Subcutaneous abdominal adipose tissue (tissue), 5 donors: ENCODE measurements at regions not wholly inside any gene's neighbourhood (a gene's known extent, or its start where the extent isn't known, plus 50 kb on each side); places are given as distances from the start of the nearest gene placed in this dataset.
"Not testable (repeated sequence)": the region's sequence is repeated elsewhere in the genome, so short reads cannot be mapped to it uniquely, and the experiment has no call there.

ENCODE experiments used
- H3K27ac ChIP-seq: one replicate; pipeline ENCODE4 v1.7.0; 2013; ENCODE audit warnings: low read depth, mild to moderate bottlenecking, inconsistent platforms, low read length, moderate library complexity
- H3K27me3 ChIP-seq, 5 donors: one replicate each; pipeline ENCODE4 v1.7.0; 2013; ENCODE audit warnings: low read length in 5 of 5, inconsistent platforms in 1 of 5; ENCODE audit not compliant: control insufficient read depth in 5 of 5, insufficient read depth in 4 of 5
- H3K36me3 ChIP-seq, 5 donors: one replicate each; pipeline ENCODE4 v1.7.0; 2013; ENCODE audit warnings: low read length in 5 of 5; ENCODE audit not compliant: control insufficient read depth in 5 of 5, insufficient read depth in 5 of 5
- H3K4me1 ChIP-seq, 5 donors: one replicate each; pipeline ENCODE4 v1.7.0; 2013; ENCODE audit warnings: low read length in 5 of 5, mild to moderate bottlenecking in 3 of 5, moderate library complexity in 1 of 5; ENCODE audit not compliant: control insufficient read depth in 5 of 5, insufficient read depth in 5 of 5
- H3K4me3 ChIP-seq, 5 donors: one replicate each; pipeline ENCODE4 v1.7.0; 2013; ENCODE audit warnings: low read length in 5 of 5, low read depth in 1 of 5
- H3K9ac ChIP-seq, 5 donors: one replicate each; pipeline ENCODE4 v1.7.0; 2013; ENCODE audit warnings: low read length in 5 of 5, mild to moderate bottlenecking in 4 of 5, moderate library complexity in 3 of 5
- H3K9me3 ChIP-seq, 5 donors: one replicate each; pipeline ENCODE4 v1.7.0; 2013; ENCODE audit warnings: low read length in 5 of 5; ENCODE audit not compliant: control insufficient read depth in 5 of 5
- donor health status: healthy.
- donor health status: healthy.
- donor health status: healthy.
- donor health status: healthy.
- donor health status: healthy.

DNA sequence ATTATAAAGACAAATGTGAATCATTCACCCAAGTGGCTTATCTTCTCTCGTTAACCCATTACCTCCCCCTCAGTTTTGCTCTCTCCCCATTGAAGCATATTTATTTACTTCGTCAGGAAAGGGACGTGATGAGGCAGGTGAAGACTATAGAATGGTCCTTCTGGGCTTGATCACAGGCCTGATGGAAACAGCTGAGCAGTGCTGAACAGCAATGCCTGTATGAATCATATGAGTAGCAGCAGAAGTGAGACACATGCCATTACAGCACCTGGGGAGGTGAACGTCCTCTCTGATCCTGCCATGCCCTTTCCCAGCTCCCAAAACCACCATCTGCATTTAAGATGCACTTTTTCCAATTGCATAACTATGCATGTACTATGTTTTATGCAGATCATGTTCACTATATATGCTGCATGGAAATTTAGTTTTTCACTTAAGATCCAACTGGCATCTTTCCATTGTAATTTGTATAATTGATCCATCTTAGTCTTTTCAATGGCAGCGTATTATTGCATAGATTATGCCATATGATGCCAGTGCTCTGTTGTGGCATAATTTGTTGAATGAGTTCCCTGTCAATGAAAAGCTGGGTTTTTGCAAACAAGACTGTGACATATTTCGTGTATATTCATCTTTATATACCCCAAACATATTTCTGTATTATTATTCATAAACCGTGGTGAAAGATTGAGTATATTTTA, 105.3 kb downstream of the CXCL12 start:
- H3K27ac ChIP-seq, result no peak overlapping the region
- peaks cover 7 to 23% (median 17%) of the 10 kb centered on the region in 5 donors for H3K4me1 ChIP-seq
- H3K9ac ChIP-seq, result no peak overlapping the region
- no peaks in the 10 kb centered on the region for H3K36me3 ChIP-seq
- H3K4me3 ChIP-seq, result no peak overlapping the region
- H3K9me3 ChIP-seq, result peaks cover 0 to 3% (median 0%) of the 10 kb centered on the region in 5 donors
- no peaks in the 10 kb centered on the region for H3K27me3 ChIP-seq

DNA sequence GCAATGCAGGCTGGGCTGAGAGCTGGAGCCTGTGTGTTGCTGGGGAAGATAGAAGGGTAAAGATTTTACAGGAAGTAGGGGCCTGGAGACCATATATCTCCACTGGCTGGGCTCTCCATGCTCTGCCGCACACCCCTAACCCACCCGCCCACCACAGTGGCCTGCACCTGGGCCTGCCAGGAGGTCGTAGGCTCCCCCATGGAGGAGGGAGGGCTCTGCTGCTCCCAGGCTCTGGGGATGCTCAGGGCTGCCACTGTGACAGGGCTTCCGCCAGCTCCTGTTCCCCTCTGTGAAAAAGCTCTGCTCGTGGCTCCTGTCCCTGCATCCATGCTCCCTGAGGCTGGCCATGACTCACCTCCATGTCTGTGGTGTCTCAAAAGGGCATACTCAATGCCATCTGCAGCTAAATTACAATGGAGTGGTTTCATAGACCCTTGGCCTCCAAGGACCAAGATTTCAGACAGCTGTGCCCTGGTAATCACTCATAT, 106.0 kb downstream of the CXCL12 start:
- Histone ChIP-seq H3K27ac (no peak overlapping the region), H3K27me3 (no peaks in the 10 kb centered on the region), H3K9me3 (peaks cover 0 to 3% (median 0%) of the 10 kb centered on the region in 5 donors), H3K4me3 (no peak overlapping the region), H3K4me1 (peaks cover 7 to 23% (median 17%) of the 10 kb centered on the region in 5 donors), H3K36me3 (no peaks in the 10 kb centered on the region), H3K9ac (no peak overlapping the region)

DNA sequence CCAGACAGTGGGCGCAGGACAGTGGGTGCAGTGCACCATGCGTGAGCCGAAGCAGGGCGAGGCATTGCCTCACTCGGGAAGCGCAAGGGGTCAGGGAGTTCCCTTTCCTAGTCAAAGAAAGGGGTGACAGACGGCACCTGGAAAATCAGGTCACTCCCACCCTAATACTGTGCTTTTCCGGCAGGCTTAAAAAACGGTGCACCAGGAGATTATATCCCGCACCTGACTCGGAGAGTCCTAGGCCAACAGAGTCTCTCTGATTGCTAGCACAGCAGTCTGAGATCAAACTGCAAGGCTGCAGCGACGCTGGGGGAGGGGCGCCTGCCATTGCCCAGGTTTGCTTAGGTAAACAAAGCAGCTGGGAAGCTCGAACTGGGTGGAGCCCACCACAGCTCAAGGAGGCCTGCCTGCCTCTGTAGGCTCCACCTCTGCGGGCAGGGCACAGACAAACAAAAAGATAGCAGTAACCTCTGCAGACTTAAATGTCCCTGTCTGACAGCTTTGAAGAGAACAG, 116.4 kb downstream of the CXCL12 start:
- not testable (repeated sequence) for H3K9me3 ChIP-seq, H3K4me3 ChIP-seq, H3K27me3 ChIP-seq, H3K27ac ChIP-seq, H3K4me1 ChIP-seq, H3K36me3 ChIP-seq, H3K9ac ChIP-seq

DNA sequence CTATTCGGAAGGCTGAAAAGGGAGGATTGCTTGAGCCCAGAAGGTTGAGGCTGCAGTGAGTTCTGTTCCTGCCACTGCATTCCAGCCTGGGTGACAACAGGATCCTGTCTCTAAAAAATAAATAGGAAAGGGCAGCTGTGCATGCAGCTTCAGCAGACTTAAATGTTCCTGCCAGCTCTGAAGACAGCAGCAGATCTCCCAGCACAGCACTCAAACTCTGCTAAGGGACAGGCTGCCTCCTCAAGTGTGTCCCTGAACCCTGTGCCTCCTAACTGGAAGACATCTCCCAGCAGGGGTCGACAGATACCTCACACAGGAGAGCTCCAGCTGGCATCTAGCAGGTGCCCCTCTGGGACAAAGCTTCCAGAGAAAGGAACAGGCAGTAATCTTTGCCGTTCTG, 117.9 kb downstream of the CXCL12 start:
- H3K27me3 ChIP-seq, result no peaks in the 10 kb centered on the region
- H3K9me3 ChIP-seq, result peaks cover 0 to 7% (median 4%) of the 10 kb centered on the region in 5 donors
- H3K9ac ChIP-seq, result no peak overlapping the region
- H3K4me1 ChIP-seq, result peaks cover 0 to 17% (median 13%) of the 10 kb centered on the region in 5 donors
- H3K36me3 ChIP-seq, result no peaks in the 10 kb centered on the region
- H3K4me3 ChIP-seq, result no peak overlapping the region
- H3K27ac ChIP-seq, result no peak overlapping the region

DNA sequence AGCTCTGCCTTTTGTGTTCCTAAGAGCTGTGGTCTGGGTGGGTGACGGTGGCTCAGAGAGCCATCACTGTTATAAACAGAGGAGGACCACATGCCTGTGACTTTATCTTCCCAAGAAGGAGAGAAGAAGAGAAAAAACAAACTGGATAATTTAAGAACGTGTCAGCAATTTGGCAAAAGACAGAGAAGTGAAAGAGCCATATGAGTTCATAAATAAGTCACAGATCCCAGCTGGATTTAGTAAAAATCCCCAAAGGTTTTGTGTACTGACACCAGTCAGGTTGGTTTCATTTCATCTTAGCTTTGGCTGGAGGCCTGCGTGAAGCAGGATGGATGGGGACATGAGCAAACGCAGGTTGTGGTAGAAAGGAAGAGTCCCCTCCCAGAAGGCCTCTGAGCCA, 120.7 kb downstream of the CXCL12 start:
- H3K4me3 ChIP-seq, result no peak overlapping the region
- H3K4me1 ChIP-seq, result peaks cover 0 to 27% (median 22%) of the 10 kb centered on the region in 5 donors
- H3K9me3 ChIP-seq, result peaks cover 0 to 7% (median 4%) of the 10 kb centered on the region in 5 donors
- H3K36me3 ChIP-seq, result no peaks in the 10 kb centered on the region
- no peak overlapping the region for H3K9ac ChIP-seq
- H3K27ac ChIP-seq, result peak overlapping the region; percentile 31
- H3K27me3 ChIP-seq, result peaks cover 0 to 6% (median 0%) of the 10 kb centered on the region in 5 donors

DNA sequence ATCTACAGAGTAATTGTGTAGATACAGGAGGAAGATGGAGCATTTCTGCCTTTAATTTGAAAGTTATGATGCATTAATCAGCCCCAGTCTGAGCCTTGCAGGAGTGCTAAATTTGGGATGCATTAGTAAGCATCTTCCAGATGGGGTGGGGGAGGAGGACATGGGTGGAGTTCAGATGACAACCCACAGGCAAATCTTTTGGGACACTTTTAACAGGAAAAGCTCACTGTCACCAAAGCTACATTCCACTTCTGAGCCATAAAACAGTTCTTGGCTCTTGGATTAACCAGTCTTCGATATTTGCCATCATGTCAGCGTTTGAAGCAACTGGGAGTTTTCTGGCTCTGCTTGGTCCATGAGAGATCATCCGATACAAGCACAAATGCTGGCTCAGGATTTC, 121.1 kb downstream of the CXCL12 start:
- Histone ChIP-seq H3K9me3 (peaks cover 0 to 7% (median 4%) of the 10 kb centered on the region in 5 donors), H3K27me3 (peaks cover 0 to 6% (median 0%) of the 10 kb centered on the region in 5 donors), H3K9ac (no peak overlapping the region), H3K4me1 (peaks cover 0 to 27% (median 22%) of the 10 kb centered on the region in 5 donors), H3K4me3 (no peak overlapping the region), H3K27ac (peak overlapping the region; percentile 31), H3K36me3 (no peaks in the 10 kb centered on the region)

DNA sequence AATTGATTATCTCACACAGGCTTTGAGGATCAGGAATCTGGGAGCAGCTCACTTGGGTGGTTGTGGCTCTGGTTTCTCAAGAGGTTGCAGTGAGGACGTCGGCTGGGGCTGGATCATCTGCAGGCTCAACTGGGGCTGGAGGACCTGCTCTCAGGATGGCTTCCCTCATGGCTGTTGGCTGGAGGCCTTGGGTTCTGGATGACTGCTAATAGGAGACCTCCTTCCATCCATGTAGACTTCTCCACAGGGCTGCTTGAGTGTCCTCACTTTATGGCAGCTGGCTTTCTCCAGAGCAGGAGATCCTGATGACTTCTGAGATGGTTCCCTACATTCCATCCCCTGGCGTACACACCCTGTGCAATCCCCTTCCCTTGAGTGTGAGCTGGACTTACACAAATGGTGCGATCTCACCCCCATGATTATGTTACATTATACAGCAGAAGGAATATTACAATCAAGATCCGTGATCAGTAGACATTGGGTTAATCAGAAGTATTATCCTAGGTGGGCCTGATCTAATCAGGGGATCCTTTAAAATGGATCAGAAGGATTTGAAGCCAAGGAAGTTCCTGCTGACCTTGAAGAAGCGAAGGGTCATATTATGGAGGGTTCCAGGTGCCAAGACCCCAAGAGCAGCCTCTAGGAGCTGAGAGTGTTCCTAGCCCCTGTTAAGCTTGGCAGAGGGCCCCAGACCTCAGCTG, 122.2 kb downstream of the CXCL12 start:
- H3K9ac ChIP-seq, result no peak overlapping the region
- H3K27me3 ChIP-seq, result peaks cover 0 to 6% (median 0%) of the 10 kb centered on the region in 5 donors
- no peaks in the 10 kb centered on the region for H3K36me3 ChIP-seq
- H3K27ac ChIP-seq, result no peak overlapping the region
- H3K4me3 ChIP-seq, result no peak overlapping the region
- H3K9me3 ChIP-seq, result peaks cover 0 to 7% (median 4%) of the 10 kb centered on the region in 5 donors
- peaks cover 0 to 27% (median 22%) of the 10 kb centered on the region in 5 donors for H3K4me1 ChIP-seq

DNA sequence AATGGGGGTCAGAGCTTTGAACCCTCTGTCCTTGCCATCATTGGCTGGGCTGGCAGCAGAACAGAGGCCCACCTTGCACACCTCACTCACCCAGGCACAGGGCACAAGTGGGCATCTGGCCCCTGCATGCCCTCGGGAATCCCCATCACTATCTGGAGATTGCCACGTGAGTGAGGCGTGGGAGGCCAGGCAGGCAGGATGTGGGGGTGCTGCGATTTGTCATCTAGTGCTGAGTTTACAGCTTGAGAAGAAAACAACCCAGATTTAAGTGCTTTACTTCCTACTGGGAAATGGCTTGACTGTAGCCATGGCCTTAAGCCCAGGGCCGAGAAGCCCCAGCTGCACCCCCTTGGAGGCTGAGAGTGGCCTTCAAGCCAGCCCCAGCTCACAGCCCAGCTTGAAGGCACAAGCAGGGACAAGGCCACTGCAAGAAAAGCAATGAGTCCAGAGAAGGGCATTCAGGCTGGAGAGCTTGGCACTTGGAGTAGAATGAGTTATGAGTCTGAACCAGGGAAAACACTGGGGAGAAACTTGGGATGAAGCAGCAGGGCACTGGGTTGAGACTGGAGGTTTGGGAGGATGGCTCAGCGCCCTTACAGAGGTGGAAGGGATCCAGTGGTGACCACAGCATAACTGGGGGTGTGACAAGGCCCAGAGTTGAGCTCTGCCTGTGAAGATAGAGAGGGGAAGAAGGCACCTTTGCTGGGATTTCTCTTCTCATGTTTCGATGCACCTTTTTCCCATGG, 123.0 kb downstream of the CXCL12 start:
- Histone ChIP-seq H3K4me1 (peaks cover 0 to 27% (median 22%) of the 10 kb centered on the region in 5 donors), H3K9me3 (peaks cover 0 to 5% (median 1%) of the 10 kb centered on the region in 5 donors), H3K9ac (no peak overlapping the region), H3K36me3 (no peaks in the 10 kb centered on the region), H3K27ac (no peak overlapping the region), H3K27me3 (peaks cover 0 to 6% (median 0%) of the 10 kb centered on the region in 5 donors), H3K4me3 (no peak overlapping the region)

DNA sequence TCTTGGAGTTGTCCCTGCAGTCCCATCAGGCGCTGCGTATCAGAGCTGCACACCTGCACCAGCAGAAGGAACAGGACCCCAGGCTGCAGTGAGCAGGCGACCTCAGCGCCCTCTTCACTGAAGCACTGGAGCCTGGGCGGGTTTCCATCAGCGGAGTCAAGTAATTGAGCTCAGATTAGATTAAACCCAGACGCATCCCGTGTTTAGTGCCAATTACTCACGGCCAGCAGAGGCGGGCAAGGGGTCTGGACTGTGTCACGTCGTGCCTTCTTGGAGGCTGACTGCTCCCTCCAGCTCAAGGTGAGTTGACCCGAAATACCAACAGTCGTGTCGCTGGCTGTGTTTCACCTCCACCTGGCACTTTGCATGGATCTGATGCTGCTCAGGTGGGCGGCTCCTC, 123.6 kb downstream of the CXCL12 start:
- no peaks in the 10 kb centered on the region for H3K36me3 ChIP-seq
- H3K9ac ChIP-seq, result no peak overlapping the region
- no peaks in the 10 kb centered on the region for H3K9me3 ChIP-seq
- no peak overlapping the region for H3K27ac ChIP-seq
- peaks cover 0 to 27% (median 22%) of the 10 kb centered on the region in 5 donors for H3K4me1 ChIP-seq
- H3K27me3 ChIP-seq, result peaks cover 0 to 6% (median 0%) of the 10 kb centered on the region in 5 donors
- no peak overlapping the region for H3K4me3 ChIP-seq
